ENCODE measurements at regions not wholly inside any gene's neighbourhood (a gene's known extent, or its start where the extent isn't known, plus 50 kb on each side); places are given as distances from the start of the nearest gene placed in this dataset.
A peak's percentile ranks its signal among the peaks of the same experiment; 100 is the strongest.

DNA sequence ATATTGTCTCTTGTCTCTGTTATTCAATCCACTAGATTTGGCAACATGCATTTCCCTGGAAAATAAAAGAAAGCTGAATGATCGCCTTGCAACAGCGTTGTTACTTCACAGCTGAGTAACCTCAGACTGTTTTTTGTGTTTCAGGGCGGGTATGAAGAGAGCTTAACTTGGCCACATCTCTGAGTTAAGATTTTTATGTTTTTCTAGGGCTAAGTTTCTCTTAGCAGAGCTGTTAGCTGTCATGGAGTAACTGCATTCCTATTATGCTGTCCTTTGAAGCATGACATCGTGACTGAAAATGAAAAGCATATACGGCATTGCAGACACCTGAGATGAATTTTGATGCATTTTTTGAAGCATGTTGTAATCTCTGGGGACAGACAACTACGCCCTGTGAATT, 1798.9 kb downstream of the PCDH7 start:
- peak; percentile 9 for DNase-seq

DNA sequence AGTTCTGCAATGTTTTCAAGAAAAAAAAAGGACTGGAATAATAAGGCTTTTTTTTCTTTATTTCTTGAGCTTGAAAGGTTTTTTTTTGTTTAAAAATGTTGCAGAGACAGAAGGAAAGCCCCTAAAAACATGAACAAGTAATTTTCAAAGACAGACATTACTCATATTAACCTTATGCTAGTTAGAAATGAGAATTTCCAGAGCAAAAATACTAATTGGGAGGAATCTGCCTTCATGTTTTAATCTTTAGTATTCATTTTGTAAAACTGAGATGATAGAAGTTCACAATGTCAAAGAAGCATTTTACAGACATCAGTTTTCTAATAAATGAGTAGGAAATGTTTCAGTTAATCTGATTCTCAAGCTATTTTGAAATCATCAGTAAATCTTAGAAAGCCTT, 1805.3 kb downstream of the PCDH7 start:
- DNase-seq = no peak

DNA sequence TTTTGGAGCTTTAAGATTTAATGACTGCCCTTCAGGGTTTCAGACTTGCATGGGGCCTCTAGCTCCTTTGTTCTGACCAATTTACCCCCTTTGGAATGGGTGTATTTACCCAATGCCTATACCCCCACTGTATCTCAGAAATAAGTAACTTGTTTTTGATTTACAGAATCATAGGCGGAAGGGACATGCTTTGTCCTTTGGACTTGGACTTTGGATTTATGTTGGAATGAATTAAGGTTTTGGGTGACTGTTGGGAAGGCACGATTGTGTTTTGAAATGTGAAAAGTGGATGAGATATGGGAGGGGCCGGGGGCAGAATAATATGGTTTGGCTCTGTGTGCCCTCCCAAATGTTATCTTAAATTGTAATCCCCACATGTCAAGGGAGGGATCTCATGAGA, 1824.7 kb downstream of the PCDH7 start:
- DNase-seq = no peak

DNA sequence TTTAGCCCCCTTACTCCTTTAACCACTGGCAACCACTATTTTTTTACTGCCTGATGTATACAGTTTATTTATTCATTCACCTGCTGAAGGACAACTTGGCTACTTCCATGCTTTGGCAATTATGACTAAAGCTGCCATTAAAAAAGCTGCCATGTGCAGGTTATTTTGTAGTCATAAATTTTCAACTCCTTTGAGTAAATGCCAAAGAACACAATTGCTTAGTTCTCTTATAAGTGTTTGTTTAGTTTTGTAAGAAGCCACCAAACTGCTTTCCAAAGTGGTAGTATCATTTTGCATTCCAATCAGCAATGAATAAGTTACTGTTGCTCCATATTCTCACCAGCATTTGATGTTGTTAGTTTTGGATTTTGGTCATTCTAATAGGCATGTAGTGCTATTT, 1831.8 kb downstream of the PCDH7 start:
- DNase-seq = no peak

DNA sequence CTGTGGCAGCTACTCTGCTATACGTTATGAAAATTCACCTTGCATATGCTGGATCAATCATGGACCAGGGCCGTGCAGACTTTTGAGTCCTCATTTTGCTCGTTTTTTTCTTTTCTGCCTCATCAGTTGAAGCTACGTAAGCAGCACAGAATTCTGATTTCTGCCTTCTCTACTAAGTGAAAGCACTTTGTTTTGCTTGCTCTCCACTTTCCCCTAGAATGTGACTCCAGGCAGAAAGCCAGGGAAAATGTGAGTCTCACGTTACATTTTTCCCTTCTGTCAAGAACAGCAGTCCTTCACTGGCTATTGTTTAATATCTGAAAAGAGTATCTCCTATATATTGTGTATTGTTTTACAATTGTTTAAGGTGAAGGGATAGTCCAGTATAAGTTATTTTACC, 1840.1 kb downstream of the PCDH7 start:
- no peak for DNase-seq

DNA sequence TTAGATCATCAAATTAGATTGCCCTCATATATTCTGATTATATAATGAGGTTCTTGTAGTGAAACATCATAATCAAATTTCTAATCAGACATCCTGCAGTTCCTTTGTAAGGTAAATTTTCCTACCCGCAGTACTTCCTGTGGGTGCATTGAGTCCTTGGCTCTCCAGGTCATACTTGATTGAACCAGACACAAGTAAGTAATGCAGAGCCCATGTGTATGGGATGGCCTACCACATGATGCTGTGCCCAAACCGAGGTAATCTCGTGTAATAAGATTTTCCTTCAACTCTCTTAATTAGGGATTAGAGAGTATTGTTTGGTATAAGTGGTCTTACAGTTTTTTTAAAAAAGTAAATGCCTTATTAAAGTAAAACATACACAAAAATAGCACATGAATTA, 1841.8 kb downstream of the PCDH7 start:
- no peak for DNase-seq

DNA sequence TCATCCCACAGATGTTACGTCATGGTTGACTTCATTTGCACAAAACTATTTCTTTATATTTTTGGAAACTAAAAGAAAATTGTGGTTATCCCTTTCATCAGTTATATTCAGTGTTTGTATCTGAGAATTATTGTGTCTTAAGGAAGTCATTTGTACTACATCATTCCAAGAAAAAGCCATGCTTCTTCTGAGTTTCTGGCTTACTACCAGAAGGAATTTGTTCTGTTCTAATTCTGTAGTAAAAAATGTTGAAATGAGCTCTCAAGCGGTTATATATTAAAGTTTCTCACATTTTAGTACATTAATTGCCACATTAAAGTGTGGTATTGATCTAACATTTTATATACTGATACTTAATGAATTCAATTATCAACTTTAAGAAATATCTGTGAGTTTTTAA, 1844.5 kb downstream of the PCDH7 start:
- no peak for DNase-seq

DNA sequence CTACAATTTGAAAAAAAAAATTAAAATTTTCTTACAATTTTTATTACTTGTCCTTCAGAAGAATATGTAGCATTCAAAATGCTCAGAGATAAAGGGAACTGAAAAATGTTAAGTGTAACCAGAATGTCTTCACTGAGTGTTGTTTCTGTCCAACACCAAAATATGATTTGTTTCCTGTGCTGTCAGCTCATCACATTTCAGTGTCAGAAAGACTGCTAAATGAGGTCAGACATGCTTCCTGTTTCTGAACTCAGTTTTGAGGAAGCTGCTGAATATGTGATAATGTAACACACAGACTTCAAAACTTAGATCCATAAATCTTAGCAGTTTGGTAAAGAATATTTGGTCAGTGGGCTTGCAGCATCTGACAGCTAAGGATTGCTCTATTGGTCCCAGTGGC, 1849.7 kb downstream of the PCDH7 start:
- DNase-seq = no peak

DNA sequence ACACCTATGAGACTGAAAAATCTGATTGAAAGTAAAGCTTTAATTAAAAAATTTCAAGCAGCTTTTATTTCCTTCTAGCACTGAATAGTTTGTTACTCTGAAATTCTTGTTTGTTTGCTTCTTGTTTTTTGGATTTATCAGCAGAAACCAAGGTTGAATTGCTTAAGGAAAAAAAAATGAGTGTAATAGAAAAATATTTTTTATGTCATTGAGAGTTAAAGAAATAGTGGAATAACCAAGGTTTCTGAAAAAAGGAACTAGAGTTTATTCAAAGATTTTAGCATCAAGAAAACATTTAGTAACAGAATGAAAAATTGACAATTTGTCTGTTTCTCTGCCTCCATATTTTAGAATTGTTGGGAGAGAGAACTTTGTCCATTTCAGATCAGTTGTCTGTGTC, 1852.2 kb downstream of the PCDH7 start:
- no peak for DNase-seq

DNA sequence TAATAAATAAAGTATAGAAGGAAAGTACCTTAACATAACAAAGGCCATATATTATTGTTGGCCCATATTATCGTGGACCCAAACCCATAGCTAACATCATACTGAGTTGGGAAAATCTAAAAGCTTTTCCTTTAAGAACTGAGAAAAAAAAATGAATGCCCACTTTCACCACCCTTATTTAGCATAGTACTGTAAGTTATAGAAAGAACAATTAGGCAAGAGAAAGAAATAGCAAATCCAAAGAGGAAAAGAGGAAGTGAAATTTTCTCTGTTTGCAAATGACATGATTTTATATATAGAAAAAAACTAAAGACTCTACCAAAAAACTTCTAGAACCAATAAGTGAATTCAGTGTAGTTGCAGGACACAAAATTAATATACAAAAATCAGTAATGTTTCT, 1854.6 kb downstream of the PCDH7 start:
- no peak for DNase-seq

DNA sequence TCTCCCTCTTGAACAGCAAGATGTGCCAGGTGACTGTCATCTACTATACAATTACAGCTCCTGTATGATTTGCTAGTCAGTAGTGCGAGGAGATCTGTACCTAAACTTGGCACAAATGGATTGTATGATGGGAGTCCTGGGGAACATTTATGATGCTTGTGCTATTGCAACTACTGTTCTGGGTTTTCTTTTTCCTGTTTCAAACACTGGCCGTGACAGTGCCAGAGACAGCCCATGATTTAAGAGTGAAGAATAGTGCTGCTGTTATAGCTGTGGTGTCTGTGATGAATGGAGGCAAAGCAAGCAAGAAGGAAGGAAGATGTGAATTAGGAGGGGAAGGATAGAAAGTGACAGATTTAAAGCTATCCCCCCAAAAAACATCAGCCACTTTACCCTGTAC, 1868.9 kb downstream of the PCDH7 start:
- DNase-seq = no peak

DNA sequence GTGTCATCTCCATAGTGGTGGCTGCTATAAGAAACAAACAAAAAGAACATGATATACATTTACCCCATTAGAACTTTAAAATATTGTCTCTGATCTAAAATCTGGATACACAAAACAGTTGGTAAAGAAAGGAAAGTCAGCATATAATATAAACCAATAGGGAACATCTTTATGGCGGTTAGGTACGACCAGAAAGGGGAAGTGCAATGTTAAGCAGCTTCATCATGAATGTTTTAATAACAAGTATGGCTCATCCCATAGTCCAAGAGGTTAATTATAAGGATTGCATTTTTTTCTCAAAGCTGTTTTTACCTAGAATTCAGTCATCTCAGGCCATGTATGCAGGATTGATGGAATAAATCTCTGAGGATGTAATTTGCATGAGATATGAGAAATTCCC, 1869.7 kb downstream of the PCDH7 start:
- no peak for DNase-seq

DNA sequence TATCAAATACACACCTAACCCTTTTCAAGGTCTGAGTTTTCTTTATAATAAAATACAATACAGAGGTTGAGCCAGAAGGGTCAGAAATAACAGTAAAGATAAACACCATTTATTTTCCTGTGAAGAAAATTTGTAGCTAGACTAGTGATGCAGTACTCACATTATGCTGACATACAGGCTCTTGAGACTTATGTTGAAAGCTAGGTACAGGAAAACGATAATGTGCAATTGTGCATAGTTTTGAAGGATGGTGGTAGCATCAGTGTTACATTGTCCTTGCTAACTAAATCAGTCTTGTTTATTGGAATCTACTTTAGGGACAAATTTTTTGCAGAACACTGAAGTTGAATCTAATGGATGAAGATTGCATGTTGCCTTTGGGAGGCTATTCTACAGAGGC, 1877.2 kb downstream of the PCDH7 start:
- DNase-seq = no peak

DNA sequence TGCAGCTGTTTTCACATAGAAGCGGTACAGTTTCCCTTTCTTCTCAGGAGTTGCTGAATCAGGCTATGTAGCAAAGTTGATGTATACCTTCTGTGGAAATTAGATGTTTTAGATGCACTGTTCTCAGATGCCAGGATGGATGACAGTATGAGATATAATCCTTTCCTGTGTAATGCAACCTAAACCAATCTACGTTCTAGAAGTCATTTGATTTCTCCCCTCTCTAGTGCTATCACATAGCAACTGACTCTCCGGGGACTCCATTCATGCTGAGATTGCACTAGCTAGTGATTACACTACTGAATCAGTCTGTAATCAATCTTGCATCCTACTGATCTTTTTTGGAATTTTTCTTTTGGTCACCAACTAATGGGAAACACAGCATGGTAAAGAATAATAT, 1881.7 kb downstream of the PCDH7 start:
- no peak for DNase-seq

DNA sequence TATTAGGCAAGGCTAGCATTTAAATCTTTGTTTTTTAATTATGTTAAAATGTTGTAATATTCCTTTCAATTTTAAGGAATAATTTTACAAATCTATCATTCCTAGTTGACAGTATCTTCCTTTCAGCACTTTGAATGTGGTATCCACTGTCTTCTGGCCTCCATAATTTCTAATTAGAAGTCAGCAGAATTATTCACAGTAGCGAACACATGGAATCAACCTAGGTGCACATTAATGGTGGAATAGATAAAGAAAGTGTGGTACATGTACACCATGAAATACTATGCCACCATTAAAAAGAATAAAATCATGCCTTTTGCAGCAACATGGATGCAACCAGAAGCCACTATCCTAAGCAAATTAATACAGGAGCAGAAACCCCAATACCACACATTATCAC, 1887.8 kb downstream of the PCDH7 start:
- no peak for DNase-seq

DNA sequence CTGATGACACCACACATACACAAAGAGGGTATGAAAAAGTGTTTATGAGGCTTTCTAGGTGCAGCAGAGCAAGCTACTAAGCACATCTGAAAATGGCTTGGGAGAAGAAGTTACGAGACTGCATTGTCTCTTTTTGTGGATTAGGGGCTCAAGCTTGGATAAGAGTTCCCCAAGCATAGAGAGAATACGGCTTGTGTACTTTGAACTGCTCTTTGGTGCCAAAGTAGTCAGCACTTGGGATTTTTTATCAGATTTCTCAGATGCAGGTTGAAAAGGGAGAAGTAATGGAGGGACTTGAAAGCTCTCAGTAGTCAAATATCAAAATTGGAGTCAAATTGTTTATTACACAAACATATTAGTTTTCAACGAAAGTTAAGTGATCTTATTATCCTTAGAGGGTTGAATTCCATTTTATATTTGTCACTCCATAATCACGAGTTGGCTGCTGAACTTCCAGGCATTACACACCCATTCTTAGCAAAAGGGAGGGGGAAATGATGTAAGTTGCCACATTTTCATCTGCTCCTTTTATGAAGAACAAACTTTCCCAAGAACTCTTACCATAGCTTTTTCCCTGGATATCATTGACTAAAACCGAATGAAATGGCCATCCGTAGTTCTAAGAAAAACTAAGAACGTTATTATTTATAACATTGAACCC, 1904.9 kb downstream of the PCDH7 start:
- no peak for DNase-seq

DNA sequence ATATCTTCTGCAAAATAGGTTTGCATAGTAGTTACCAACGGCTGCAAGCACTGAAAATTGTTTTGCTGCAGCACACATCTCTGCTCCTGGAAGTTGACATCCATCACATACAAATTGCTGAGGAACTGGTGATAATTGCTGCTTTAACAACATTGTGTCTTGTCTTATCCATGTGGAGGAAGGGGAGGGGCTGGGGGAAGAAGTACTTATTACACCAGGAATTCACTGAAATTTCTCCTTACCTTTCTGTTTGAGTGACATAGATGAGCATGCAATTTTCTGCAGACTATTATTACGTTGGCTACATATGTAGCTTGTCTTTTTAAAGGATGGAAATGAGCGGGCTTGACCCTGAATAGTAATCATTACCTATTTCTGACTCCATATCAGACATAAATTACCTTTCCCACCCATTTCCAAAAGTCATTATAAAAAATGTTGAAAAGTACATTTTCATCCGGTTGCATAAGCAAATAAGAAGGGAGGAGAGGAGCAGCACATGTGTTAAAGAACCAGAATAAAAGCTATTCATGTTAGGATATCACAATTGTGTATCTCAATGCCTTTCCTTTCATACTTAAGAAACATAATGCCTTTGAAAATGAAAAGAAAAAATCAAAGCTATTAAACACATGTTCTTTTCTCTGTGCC, 1905.6 kb downstream of the PCDH7 start:
- DNase-seq = no peak

DNA sequence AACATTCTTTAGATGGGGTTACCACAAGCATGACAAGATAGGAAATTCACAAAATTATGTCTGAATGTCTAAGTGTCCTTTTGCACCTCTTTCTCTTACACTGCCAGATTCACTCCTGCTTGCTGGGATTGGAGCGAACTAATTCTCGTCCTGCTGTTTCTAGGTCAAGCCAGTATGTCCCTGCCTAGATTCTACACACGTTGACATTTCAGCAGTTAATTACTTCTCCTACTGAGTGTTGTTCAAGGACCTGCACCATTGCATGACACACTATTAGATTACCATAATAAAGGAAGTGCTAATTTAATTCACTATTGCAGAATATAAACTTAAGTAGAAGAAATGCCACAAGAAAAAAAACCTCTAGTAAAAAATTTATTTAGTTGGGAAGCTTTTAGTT, 1911.7 kb downstream of the PCDH7 start:
- no peak for DNase-seq

DNA sequence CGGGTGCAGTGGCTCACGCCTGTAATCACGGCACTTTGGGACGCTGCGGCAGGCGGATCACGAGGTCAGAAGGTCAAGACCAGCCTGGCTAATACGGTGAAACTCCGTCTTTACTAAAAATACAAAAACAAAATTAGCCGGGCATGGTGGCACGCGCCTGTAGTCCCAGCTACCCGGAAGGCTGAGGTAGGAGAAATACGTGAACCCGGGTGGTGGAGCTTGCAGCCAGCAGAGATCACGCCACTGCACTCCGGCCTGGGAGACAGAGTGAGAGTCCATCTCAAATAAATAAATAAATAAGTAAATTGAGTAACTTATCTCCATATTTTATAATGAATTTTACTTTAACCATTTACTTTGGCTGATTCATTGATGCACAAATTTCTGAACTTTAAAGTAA, 1913.3 kb downstream of the PCDH7 start:
- no peak for DNase-seq

DNA sequence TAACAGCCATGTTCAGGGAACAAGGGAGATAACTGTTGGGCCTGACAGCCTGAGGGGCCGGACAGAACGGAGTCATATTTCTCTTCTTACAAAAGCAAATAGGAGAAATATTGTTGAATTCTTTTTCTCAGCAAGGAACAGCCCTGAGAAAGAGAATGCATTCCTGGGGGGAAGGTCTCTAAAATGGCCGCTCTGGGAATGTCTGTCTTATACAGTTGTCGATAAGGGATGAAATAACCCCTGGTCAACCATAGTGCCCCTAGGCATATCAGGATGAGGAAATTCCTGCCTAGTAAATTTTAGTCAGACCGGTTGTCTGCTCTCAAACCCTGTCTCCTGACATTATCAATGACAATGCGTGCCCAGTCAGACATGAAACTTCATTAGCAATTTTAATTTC, 1925.5 kb downstream of the PCDH7 start:
- no peak for DNase-seq

DNA sequence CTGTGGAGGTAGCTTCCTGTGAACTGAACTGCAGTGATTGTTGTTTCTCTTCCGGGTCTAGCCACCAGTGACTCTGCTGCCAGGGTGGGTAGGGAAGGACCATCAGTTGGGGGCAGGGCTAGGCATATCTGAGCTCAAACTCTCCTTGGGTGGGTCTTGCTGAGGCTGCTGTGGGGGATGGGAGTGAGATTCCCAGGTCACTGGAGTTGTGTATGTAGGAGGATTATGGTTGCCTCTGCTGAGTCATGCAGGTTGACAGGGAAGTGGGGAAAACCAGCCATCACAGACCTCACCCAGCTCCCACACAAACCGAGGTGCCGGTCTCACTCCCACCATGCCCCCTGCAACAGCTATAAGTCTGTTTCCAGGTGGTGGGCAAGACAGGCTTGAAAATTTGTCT, 1937.8 kb downstream of the PCDH7 start:
- no peak for DNase-seq

DNA sequence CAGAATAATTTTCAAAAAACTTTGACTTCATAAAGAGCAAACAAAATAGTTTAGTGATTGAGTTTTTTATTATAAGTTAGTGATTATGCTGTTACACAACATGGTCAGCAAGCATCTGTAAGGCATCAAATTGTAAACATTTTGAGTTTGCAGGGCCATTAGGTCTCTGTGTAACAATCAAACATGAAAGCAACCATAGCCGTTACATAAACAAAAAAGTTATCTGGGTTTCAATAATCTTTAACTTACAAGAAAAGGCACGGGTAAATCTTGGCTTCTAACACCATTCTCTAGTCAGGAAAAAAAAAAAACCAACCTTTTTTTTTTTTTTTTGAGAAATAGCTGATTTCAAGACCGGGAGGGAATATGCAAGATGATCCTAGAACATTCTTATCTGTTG, 1941.1 kb downstream of the PCDH7 start:
- no peak for DNase-seq

DNA sequence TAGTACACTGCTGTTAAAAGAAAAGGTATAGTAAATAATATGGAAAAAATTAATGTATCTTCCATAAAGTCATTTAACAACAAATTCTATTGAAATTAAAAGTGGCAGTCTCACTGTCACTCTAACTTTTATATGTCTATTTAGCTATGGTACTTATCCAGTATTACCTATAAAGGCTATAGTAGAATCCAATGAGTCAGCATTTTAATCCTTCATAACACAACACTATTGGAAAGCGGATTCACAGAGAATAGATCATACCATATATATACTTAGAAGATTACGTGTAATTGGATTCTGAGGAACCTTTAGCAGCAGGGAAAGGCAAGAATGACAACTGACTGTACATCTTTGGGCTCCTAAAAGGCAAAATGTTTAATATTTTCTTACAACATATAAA, 1942.6 kb downstream of the PCDH7 start:
- no peak for DNase-seq

DNA sequence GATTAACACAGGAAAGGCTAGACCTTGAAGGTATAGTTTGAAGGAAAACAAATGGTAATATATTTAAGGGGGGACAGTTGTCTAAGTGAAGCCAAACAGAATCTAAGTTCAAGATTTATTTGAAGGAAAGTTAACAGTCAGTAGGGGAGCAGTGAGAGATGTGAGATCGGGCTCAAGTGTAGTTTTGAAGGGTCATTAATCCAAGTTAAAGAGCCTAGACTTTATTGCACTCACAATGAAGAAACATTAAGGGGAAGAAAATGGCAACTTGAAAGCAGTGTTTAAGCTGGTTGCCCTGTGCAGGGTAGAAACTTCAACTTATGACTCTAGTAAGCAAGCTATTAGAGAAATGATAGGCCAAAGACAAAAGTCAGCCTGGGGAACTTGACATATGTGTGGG, 1952.2 kb downstream of the PCDH7 start:
- no peak for DNase-seq

DNA sequence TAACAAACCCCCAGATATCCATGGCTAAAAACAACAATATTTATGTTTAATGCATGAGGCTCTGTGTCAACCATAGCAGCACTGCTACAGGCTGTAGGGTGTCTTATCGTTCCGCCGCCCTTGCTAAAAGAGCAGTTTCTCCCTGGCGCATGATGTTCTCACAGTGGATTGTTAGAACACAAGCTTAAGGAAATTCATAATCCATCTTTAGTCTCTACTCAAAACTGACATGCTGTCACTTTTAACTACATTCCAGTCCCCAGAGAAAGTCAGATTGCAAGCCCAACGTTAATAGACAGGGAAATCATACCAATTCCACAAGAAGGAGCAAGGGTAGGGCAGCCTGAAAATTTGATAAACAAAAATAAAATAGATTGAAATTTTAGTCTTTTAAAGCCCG, 1960.8 kb downstream of the PCDH7 start:
- no peak for DNase-seq
